HEK293 (cell line): ENCODE measurements at regions not wholly inside any gene's neighbourhood (a gene's known extent, or its start where the extent isn't known, plus 50 kb on each side); places are given as distances from the start of the nearest gene placed in this dataset.

Source experiments
- CTCF ChIA-PET: fragments of 350-600 bp; formaldehyde crosslinking; extraction: SDS; loops from one replicate; lab custom pipeline; 2021; ENCODE audit warnings: antibody characterized with exemption; lab: Yijun Ruan, JAX
- POLR2A ChIA-PET: fragments of 300-600 bp; formaldehyde crosslinking; extraction: SDS; loops from one replicate; lab custom pipeline; 2020; ENCODE audit warnings: antibody characterized with exemption, inconsistent platforms; lab: Yijun Ruan, JAX
- H3K27ac ChIP-seq: fragments of 200-500 bp; sonication (Bioruptor generic); 2 replicates; pipeline ENCODE4 v1.5.1; 2014; ENCODE audit warnings: low read depth, low read length, control low read depth, inconsistent platforms; ENCODE audit errors: extremely low read depth
- H3K36me3 ChIP-seq, 2 experiments: fragments of 200-500 bp in 1 of 2; sonication (Bioruptor generic) in 1 of 2; 1 replicate in 1 of 2; 2 replicates in 1 of 2; pipeline ENCODE4 v1.5.1; 2014 to 2017; ENCODE audit warnings: inconsistent platforms in 2 of 2, low read length in 2 of 2; ENCODE audit not compliant: control insufficient read depth in 2 of 2, insufficient read depth in 1 of 2
- H3K4me1 ChIP-seq: fragments of 200-500 bp; sonication (Bioruptor generic); 2 replicates; pipeline ENCODE4 v1.5.1; 2014; ENCODE audit warnings: mild to moderate bottlenecking, low read length, inconsistent platforms; ENCODE audit not compliant: control insufficient read depth, insufficient read depth
- H3K4me3 ChIP-seq: 2 replicates; pipeline ENCODE4 v1.5.1; 2011; ENCODE audit warnings: low read depth, mild to moderate bottlenecking, control low read depth, low read length, moderate library complexity
- H3K9me3 ChIP-seq: fragments of 200-500 bp; sonication (Bioruptor generic); 2 replicates; pipeline ENCODE4 v1.5.1; 2014; ENCODE audit warnings: low read depth, low read length, inconsistent platforms; ENCODE audit not compliant: control insufficient read depth, insufficient read depth
- GLIS1 ChIP-seq: fragments of 450-650 bp; formaldehyde crosslinking; IDR thresholded peaks from 2 replicates; pipeline ENCODE4 v1.5.1; 2016; ENCODE audit warnings: missing biosample characterization, missing genetic modification characterization
- KLF10 ChIP-seq: fragments of 450-650 bp; IDR thresholded peaks from 2 replicates; pipeline ENCODE4 v1.5.1; 2018; ENCODE audit warnings: missing biosample characterization, mild to moderate bottlenecking, missing genetic modification characterization
- SCRT2 ChIP-seq: fragments of 450-650 bp; formaldehyde crosslinking; IDR thresholded peaks from 2 replicates; pipeline ENCODE4 v1.5.1; 2016; ENCODE audit warnings: missing biosample characterization, missing genetic modification characterization
- SP7 ChIP-seq: fragments of 450-650 bp; formaldehyde crosslinking; IDR thresholded peaks from 2 replicates; pipeline ENCODE4 v1.5.1; 2016; ENCODE audit warnings: missing biosample characterization, missing genetic modification characterization
- ZIC2 ChIP-seq: fragments of 450-650 bp; formaldehyde crosslinking; IDR thresholded peaks from 2 replicates; pipeline ENCODE4 v1.5.1; 2016; ENCODE audit warnings: missing biosample characterization, missing genetic modification characterization
- ZNF19 ChIP-seq: fragments of 450-650 bp; formaldehyde crosslinking; IDR thresholded peaks from 2 replicates; pipeline ENCODE4; 2016; ENCODE audit warnings: missing biosample characterization, missing genetic modification characterization, low read depth
- ZNF510 ChIP-seq: fragments of 450-650 bp; formaldehyde crosslinking; IDR thresholded peaks from 2 replicates; pipeline ENCODE4 v1.5.1; 2018; ENCODE audit warnings: mild to moderate bottlenecking, missing genetic modification characterization, missing biosample characterization; ENCODE audit not compliant: insufficient replicate concordance
- ZNF530 ChIP-seq: fragments of 450-650 bp; formaldehyde crosslinking; IDR thresholded peaks from 2 replicates; pipeline ENCODE4 v1.5.1; 2016; ENCODE audit warnings: low read depth, missing biosample characterization, missing genetic modification characterization
- ZNF621 ChIP-seq: fragments of 450-650 bp; formaldehyde crosslinking; IDR thresholded peaks from 2 replicates; pipeline ENCODE4 v1.5.1; 2017; ENCODE audit warnings: missing biosample characterization, missing genetic modification characterization
- ZNF777 ChIP-seq: fragments of 450-650 bp; formaldehyde crosslinking; IDR thresholded peaks from 2 replicates; pipeline ENCODE4 v1.5.1; 2017; ENCODE audit warnings: missing biosample characterization, missing genetic modification characterization, borderline replicate concordance
- TF ChIP-seq, protein P1 (sequence below): fragments of 450-650 bp; formaldehyde crosslinking; IDR thresholded peaks from 2 replicates; pipeline ENCODE4 v1.5.1; 2016; ENCODE audit warnings: missing biosample characterization, missing genetic modification characterization
- TF ChIP-seq, protein P2 (sequence below): fragments of 450-650 bp; formaldehyde crosslinking; IDR thresholded peaks from 2 replicates; pipeline ENCODE4 v1.5.1; 2017; ENCODE audit warnings: missing biosample characterization, mild to moderate bottlenecking, missing genetic modification characterization, moderate library complexity
- TF ChIP-seq, protein P3 (sequence below): fragments of 450-650 bp; formaldehyde crosslinking; IDR thresholded peaks from 2 replicates; pipeline ENCODE4 v1.5.1; 2017; ENCODE audit warnings: missing biosample characterization, missing genetic modification characterization

DNA sequence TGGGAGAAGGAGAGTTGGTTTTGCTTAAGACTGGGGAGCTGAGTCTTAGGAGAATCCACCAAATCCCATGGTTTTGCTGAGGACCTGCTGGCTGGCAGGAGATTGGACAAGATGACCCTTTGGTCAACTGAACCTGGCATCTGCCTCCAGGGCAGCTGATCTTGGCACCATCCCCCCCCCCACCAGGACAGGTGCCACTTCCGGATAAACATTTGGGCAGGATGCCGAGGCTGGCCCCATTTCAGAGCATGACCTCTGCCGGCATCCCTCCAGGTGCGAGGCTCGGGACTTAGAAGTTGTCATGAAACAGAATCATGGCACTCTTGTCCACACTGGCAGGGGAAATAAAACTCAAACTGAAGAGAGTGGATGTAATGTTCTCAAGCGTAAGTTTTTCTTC lies 165.6 kb downstream of the MACROH2A1 start (continued):
- TF ChIP-seq ZNF19 (no peak), ZNF510 (tag by site-specific recombination) (no peak), KLF10 (tag by site-specific recombination) (no peak), ZNF777 (tag by site-specific recombination) (no peak)
- TF ChIP-seq, protein P1, sequence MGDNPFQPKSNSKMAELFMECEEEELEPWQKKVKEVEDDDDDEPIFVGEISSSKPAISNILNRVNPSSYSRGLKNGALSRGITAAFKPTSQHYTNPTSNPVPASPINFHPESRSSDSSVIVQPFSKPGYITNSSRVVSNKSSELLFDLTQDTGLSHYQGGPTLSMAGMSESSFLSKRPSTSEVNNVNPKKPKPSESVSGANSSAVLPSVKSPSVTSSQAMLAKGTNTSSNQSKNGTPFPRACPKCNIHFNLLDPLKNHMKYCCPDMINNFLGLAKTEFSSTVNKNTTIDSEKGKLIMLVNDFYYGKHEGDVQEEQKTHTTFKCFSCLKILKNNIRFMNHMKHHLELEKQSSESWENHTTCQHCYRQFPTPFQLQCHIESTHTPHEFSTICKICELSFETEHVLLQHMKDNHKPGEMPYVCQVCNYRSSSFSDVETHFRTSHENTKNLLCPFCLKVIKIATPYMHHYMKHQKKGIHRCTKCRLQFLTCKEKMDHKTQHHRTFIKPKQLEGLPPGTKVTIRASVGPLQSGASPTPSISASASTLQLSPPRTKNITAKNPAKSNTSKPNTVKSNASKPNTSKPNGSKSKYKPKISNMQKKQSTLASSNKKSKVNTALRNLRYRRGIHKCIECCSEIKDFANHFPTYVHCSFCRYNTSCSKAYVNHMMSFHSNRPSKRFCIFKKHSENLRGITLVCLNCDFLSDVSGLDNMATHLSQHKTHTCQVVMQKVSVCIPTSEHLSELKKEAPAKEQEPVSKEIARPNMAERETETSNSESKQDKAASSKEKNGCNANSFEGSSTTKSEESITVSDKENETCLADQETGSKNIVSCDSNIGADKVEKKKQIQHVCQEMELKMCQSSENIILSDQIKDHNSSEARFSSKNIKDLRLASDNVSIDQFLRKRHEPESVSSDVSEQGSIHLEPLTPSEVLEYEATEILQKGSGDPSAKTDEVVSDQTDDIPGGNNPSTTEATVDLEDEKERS (tag by site-specific recombination) = no peak
- TF ChIP-seq, protein P2, sequence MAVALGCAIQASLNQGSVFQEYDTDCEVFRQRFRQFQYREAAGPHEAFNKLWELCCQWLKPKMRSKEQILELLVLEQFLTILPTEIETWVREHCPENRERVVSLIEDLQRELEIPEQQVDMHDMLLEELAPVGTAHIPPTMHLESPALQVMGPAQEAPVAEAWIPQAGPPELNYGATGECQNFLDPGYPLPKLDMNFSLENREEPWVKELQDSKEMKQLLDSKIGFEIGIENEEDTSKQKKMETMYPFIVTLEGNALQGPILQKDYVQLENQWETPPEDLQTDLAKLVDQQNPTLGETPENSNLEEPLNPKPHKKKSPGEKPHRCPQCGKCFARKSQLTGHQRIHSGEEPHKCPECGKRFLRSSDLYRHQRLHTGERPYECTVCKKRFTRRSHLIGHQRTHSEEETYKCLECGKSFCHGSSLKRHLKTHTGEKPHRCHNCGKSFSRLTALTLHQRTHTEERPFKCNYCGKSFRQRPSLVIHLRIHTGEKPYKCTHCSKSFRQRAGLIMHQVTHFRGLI (tag by site-specific recombination) = no peak

DNA sequence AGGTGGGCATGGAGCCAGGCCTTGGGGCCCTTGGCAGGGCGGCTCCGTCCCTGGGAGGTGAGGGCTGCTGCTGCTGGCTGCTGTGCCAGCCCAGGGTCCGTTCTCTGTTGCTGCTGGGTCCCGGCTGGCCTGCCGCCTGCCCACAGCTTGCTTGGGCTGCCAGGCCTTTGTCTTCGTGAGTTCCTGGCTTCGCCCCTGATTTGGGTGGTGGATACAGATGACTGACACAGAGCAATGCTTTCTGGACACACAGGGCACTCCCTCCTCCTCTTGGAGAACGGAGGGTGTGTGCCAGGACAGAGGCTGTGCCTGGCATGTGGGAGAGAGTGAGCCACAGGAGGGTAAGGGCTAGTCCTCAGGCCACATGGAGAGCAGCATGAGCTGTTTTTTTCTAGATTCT lies 166.1 kb downstream of the MACROH2A1 start:
- ChIA-PET POLR2A (no interaction called here), CTCF (interaction anchor here (0.6 to 0.9 kb wide), 5 partner anchors 24 to 981 kb away, joined by 3 to 6 read pairs (median 4); no protein-coding TSS in a partner anchor)
- Histone ChIP-seq H3K9me3 (no peaks in the 10 kb centered on the region), H3K4me3 (no peak overlapping the region), H3K27ac (no peak overlapping the region), H3K36me3 (no peaks in the 10 kb centered on the region), H3K4me1 (peaks cover 5% of the 10 kb centered on the region; the same call in 1 of the 2 replicates)
- TF ChIP-seq SP7 (tag by site-specific recombination) (no peak), ZIC2 (peak; percentile 94), ZNF621 (tag by site-specific recombination) (no peak), GLIS1 (tag by site-specific recombination) (peak; percentile 48)
- TF ChIP-seq, protein P3, sequence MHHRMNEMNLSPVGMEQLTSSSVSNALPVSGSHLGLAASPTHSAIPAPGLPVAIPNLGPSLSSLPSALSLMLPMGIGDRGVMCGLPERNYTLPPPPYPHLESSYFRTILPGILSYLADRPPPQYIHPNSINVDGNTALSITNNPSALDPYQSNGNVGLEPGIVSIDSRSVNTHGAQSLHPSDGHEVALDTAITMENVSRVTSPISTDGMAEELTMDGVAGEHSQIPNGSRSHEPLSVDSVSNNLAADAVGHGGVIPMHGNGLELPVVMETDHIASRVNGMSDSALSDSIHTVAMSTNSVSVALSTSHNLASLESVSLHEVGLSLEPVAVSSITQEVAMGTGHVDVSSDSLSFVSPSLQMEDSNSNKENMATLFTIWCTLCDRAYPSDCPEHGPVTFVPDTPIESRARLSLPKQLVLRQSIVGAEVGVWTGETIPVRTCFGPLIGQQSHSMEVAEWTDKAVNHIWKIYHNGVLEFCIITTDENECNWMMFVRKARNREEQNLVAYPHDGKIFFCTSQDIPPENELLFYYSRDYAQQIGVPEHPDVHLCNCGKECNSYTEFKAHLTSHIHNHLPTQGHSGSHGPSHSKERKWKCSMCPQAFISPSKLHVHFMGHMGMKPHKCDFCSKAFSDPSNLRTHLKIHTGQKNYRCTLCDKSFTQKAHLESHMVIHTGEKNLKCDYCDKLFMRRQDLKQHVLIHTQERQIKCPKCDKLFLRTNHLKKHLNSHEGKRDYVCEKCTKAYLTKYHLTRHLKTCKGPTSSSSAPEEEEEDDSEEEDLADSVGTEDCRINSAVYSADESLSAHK (tag by site-specific recombination) = no peak

DNA sequence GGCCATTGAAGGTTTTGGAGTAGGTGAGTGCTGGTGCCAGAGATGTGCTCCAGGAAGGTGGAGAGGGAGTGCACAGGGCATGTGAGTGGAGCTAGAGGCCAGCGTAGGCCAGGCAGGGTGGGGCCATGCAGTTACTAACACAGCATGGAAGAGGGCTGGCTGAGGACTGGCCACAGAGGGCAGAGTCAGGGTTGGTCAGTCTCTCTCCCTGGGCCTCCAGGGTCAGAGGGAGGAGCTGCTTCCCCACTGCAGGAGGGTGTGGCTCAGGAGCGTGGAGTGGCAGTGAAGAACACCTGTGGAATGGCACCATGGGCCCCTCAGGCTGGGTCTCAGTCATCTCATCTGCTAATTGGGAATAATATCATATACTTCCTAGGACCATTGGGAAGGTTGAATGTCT lies 167.7 kb downstream of the MACROH2A1 start:
- Histone ChIP-seq H3K4me3 (no peak overlapping the region), H3K9me3 (no peaks in the 10 kb centered on the region), H3K36me3 (no peaks in the 10 kb centered on the region), H3K27ac (no peak overlapping the region), H3K4me1 (peaks cover 5% of the 10 kb centered on the region; the same call in 1 of the 2 replicates)
- TF ChIP-seq ZNF530 (tag by site-specific recombination) (no peak), SCRT2 (0 out of 2 replicates have a peak, but pooled peaks have one; percentile 55)
- POLR2A ChIA-PET = no interaction called here
- CTCF ChIA-PET = no interaction called here
